Lung (tissue), 11 donors: ENCODE measurements at regions not wholly inside any gene's neighbourhood (a gene's known extent, or its start where the extent isn't known, plus 50 kb on each side); places are given as distances from the start of the nearest gene placed in this dataset.

Source experiments
- ATAC-seq: fragments of 200-7000 bp; cut with Tn5 transposase; one replicate; pipeline ENCODE4 v1.9.1; 2020; ENCODE audit warnings: moderate number of reproducible peaks; ENCODE audit not compliant: insufficient read depth, low FRiP score
- DNase-seq, 3 donors: peaks; one replicate each; pipeline ENCODE4 v3.0.0-alpha.2; 2013 to 2017
- H3K27ac ChIP-seq, 2 donors: one replicate each; pipeline ENCODE4 v1.5.1; 2013; ENCODE audit warnings: mild to moderate bottlenecking in 2 of 2, moderate library complexity in 2 of 2, control low read depth in 1 of 2, inconsistent platforms in 1 of 2, low read depth in 1 of 2, low read length in 1 of 2
- H3K27me3 ChIP-seq, 3 donors: one replicate each; pipeline ENCODE4 v1.5.1; 2013; ENCODE audit warnings: low read length in 2 of 3; ENCODE audit not compliant: control insufficient read depth in 3 of 3, insufficient read depth in 3 of 3
- H3K36me3 ChIP-seq, 4 donors: one replicate each; pipeline ENCODE4 v1.5.1; 2013; ENCODE audit warnings: low read length in 4 of 4, mild to moderate bottlenecking in 1 of 4, moderate library complexity in 1 of 4; ENCODE audit not compliant: control insufficient read depth in 4 of 4, insufficient read depth in 4 of 4
- H3K4me1 ChIP-seq, 5 donors: one replicate each; pipeline ENCODE4 v1.5.1; 2013; ENCODE audit warnings: low read length in 5 of 5, mild to moderate bottlenecking in 2 of 5, moderate library complexity in 1 of 5; ENCODE audit not compliant: control insufficient read depth in 5 of 5, insufficient read depth in 5 of 5
- H3K4me3 ChIP-seq: one replicate; pipeline ENCODE4 v1.5.1; 2013; ENCODE audit warnings: mild to moderate bottlenecking, control low read depth, moderate library complexity
- H3K9ac ChIP-seq, 2 donors: one replicate each; pipeline ENCODE4 v1.5.1; 2013; ENCODE audit warnings: low read length in 2 of 2, control low read depth in 1 of 2; ENCODE audit not compliant: insufficient read depth in 1 of 2
- H3K9me3 ChIP-seq, 4 donors: one replicate each; pipeline ENCODE4 v1.5.1; 2013; ENCODE audit warnings: low read length in 3 of 4, mild to moderate bottlenecking in 1 of 4, moderate library complexity in 1 of 4; ENCODE audit not compliant: control insufficient read depth in 4 of 4, insufficient read depth in 3 of 4
- WGBS, 2 donors: extraction: QIAGEN DNeasy Blood & Tissue Kit; methylation state at CpG; one replicate each; pipeline ENCODE4 v1.1.7; 2013; 5-methylcytosine and 5-hydroxymethylcytosine counted together
- TF ChIP-seq, protein P1 (sequence below): IDR thresholded peaks from 2 replicates; pipeline ENCODE4 v1.5.1; 2012; ENCODE audit warnings: mild to moderate bottlenecking; ENCODE audit errors: control extremely low read depth, extremely low read depth
- donor health status: control.
- donor health status: control.
- donor health status: Bipolar disorder and iron deficiency.
- donor health status: healthy.
- donor health status: DM: yes; HTN: yes; CAD: no.

DNA sequence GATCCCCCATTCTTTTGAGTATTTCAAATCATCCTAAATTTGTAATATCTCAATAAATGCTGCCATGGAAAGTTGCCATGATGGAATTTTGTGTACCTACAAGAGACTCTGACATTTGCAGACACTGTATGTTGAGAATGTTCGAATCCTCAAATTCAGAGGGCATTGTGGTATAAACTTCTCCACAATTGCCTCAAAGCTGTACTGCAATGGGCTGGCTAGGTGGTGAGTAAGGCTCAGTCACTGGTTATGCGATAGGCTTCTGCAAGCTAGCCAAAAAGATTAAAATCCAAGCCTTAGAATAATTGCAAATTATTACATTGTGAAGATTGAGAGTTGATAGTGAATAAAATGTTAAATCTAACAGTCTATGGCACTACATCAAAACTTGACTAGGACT lies 130.2 kb upstream of the CEP162 start:
- no peaks in the 10 kb centered on the region for H3K4me1 ChIP-seq
- H3K9me3 ChIP-seq = peaks cover 0 to 2% (median under 1%) of the 10 kb centered on the region in 4 donors
- H3K4me3 ChIP-seq = no peak overlapping the region
- no peak overlapping the region for H3K27ac ChIP-seq
- H3K36me3 ChIP-seq = no peaks in the 10 kb centered on the region
- ATAC-seq (no peak), DNase-seq (no peak)
- no peaks in the 10 kb centered on the region for H3K27me3 ChIP-seq
- TF ChIP-seq, protein P1, sequence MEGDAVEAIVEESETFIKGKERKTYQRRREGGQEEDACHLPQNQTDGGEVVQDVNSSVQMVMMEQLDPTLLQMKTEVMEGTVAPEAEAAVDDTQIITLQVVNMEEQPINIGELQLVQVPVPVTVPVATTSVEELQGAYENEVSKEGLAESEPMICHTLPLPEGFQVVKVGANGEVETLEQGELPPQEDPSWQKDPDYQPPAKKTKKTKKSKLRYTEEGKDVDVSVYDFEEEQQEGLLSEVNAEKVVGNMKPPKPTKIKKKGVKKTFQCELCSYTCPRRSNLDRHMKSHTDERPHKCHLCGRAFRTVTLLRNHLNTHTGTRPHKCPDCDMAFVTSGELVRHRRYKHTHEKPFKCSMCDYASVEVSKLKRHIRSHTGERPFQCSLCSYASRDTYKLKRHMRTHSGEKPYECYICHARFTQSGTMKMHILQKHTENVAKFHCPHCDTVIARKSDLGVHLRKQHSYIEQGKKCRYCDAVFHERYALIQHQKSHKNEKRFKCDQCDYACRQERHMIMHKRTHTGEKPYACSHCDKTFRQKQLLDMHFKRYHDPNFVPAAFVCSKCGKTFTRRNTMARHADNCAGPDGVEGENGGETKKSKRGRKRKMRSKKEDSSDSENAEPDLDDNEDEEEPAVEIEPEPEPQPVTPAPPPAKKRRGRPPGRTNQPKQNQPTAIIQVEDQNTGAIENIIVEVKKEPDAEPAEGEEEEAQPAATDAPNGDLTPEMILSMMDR = no peak
- H3K9ac ChIP-seq = no peak overlapping the region
- WGBS, 2 donors = 86 to 94% methylated on average over 2 of the region's 2 CpGs

DNA sequence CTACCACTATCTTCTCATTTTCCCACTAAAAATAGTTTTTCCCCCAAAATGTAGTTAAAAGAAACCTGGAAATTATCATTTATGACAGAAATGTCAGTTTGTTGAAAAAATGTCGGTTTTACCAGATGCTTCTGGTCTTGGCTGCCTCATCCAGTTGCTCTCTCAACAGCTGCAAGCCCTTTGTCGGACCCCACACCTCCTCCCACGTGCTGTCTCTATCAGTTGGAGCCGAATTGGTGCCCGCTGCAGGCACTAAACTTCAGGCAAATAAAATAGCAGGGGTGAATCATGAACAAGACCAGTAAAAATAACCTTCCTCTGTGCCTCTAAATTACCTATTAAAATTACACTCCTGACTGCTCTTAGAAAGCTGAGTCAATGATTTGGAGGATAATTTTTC lies 129.5 kb upstream of the CEP162 start:
- H3K4me3 ChIP-seq = no peak overlapping the region
- no peak overlapping the region for H3K9ac ChIP-seq
- H3K36me3 ChIP-seq = no peaks in the 10 kb centered on the region
- ATAC-seq = no peak
- H3K27ac ChIP-seq = no peak overlapping the region
- H3K4me1 ChIP-seq = no peaks in the 10 kb centered on the region
- TF ChIP-seq, protein P1 = no peak
- WGBS, 2 donors = 46 to 60% methylated on average over 5 of the region's 5 CpGs
- peak; percentile 20 to 22 (median 22) for DNase-seq
- H3K27me3 ChIP-seq = no peaks in the 10 kb centered on the region
- peaks cover 0 to 2% (median under 1%) of the 10 kb centered on the region in 4 donors for H3K9me3 ChIP-seq

DNA sequence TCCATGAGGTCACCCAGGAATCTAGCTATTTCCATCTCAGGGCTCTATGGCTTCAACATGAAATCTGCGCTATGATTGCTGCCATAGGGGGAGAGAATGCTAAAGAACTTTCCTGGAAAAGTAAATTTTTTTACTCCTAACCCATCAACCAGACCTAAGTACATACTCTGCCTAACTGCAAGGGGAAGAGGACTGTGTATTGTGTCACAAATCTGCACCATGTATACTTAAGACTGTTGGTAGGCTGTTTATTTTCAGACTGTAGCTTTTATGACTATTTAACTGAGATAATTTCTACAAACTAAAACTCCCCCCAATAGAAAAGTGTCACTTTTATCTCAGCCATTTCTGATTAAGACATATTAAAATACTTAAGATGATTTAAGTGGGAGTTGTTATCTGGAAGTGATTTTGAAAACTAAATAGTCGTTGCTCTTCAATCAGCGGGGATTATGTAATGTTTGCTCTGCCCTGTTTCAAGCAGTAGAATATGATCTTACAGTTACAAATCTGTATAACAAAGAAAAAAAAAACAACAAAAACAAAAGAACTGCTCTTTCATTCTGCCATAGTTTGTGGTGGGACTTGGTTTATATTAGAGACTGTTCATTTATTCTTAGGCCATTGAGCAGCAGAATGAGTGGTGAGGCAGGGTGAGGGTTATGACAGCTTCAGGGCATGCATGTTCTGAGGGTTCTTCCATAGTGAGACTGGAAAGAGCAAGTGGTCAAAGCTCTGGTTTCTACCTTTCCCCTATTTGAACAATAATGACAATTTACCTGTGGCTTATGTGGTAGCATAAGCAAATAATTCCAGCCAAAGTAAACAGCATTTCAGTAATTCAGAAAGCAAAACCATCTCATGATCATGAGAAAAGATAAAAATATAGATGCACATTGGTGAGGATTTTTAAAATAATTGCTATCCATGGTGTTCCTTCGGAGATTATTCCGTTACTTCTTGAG lies 126.3 kb upstream of the CEP162 start:
- H3K27me3 ChIP-seq = no peaks in the 10 kb centered on the region
- ATAC-seq = peak; percentile 51
- 66 to 74% methylated on average over 5 of the region's 5 CpGs for WGBS, 2 donors
- H3K9me3 ChIP-seq = peaks cover 0 to 2% (median under 1%) of the 10 kb centered on the region in 4 donors
- no peak overlapping the region for H3K4me3 ChIP-seq
- TF ChIP-seq, protein P1 = no peak
- peak in 1 of 3 donors; percentile 24 for DNase-seq
- H3K4me1 ChIP-seq = no peaks in the 10 kb centered on the region
- no peaks in the 10 kb centered on the region for H3K36me3 ChIP-seq
- H3K27ac ChIP-seq = no peak overlapping the region
- H3K9ac ChIP-seq = no peak overlapping the region
